Epidermal melanocyte (primary cell): ENCODE measurements at regions not wholly inside any gene's neighbourhood (a gene's known extent, or its start where the extent isn't known, plus 50 kb on each side); places are given as distances from the start of the nearest gene placed in this dataset.

Experiments
- DNase-seq: peaks from one replicate; pipeline ENCODE4 v3.0.0; 2011; ENCODE audit warnings: low spot score; ENCODE audit not compliant: insufficient read length

DNA sequence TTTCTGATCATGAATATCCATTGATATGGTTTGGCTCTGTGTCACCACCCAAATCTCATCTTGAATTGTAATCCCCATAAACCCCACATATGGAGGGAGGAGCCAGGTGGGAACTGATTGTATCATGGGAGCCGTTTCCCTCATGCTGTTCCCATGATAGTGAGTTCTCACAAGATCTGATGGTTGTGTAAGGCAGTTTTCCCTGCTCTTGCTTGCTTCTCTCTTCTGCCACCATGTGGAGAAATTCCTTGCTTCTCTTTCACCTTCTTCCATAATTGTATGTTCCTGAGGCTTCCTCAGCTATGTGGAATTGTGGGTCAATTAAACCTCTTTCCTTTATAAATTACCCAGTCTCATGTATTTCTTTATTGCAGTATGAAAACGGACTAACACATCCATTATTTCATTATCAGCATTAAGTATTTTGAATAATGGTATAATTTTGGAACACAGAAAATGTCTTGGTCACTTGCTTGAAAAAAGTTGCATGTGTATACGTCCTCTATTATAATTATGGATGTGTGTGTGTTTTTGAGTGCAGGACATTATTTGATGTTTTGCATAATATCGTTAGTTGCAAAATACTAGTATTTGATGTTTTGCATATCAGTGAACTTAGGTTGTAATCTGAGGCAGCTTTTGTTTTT lies 334.6 kb downstream of the PCDH10 start:
- no peak for DNase-seq

DNA sequence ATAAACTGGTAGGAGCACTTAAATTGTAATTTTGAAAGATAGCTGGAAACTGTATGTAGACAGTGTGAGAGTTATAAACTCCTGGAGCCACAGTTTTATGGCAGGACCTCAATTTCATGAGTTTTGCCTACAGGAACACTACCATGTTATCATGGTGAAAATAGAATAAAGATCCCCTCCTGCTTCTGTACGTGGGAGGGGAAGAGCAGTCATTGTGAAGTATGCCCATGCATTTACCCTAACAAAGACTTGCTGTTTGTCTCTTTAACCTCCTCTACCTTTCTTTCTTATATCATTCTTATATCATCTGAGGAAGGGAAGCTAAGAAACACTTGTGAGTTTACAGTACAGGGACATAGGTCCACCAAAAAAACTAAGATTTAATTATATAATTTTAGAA lies 327.0 kb downstream of the PCDH10 start:
- no peak for DNase-seq

DNA sequence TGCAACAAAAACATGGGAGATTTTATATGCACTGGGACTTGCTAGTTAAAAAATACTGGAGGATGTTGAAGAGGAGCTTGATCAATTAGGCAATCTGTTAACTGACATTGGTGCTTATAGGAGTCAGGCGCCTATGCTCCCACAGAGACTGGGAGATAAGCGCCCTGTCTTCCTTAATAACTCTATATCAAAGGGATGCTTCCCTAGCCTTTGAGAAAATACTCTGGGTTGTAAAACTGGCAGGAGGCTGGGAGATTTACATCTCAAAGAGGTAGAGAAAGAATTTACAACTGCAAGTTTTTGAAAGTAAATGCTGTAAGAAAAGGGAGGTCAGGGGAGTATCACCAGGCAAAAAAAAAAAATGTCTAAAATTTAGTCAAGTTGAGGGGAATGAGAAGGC lies 325.4 kb downstream of the PCDH10 start:
- no peak for DNase-seq

DNA sequence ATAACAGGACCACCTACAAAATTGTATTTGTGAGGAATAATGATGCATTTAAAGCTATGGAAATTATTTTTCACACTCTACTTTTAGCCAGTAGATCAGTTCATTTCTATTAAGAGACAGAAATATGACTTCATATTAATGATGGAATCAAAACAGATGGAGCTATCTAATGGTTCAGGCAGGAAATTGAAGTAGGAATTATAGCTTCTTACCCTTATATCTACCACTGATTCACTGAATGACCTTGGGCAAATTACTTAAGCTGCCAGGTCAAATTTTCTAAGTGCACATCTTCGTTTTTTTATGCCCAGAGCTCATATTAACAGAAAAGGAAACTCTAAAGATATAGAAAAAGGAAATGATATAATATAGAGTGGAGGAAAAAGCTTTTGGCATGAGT lies 323.1 kb downstream of the PCDH10 start:
- no peak for DNase-seq

DNA sequence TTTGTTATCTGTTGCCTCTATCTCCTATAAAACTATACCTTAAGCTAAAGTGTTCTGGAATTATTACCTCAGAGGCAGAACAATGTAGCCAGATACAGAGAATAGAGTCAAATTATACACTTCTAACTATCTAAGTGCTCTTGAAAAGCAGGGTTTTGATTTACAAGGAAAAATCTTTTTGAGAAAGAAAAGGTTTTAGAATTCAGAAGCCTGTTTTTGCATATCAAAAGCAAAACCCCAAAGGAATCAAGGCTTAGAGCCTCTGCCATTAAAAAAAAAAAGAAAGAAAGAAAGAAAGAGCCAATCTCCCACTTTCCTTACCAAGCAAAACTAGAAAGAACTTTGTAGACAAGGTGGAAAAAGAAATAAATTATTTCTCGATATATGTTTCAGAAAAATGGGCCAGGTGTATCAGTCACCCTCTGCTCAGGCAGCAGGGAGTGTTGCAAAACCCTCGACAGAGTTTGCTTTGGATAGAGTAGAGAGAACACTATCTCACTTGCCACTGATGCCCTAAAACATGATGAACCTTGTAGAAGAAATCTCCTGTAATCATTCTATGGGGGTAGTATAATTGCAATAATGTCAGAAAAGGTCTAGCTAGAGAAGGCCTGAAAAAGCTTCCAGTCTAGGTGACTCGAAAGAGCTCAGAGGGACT lies 318.3 kb downstream of the PCDH10 start:
- DNase-seq, result no peak

DNA sequence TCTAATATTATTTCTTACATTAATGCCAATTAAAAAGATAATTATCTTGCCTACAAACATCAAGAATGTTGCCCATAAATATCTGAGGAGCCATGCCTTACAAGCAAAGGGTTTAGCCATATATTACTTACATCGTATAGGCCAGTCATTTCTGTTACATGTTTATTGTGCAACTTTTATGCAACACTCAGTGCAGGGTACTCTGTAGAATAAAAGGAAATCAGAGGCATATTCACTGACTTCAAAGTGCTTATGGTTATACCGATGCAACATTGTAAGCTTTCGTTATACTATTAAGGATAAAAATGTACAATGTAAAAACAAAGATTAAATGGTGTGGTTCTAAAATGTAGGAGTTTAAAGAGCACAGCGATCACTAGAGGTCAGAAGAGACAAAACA lies 315.9 kb downstream of the PCDH10 start:
- DNase-seq, result no peak

DNA sequence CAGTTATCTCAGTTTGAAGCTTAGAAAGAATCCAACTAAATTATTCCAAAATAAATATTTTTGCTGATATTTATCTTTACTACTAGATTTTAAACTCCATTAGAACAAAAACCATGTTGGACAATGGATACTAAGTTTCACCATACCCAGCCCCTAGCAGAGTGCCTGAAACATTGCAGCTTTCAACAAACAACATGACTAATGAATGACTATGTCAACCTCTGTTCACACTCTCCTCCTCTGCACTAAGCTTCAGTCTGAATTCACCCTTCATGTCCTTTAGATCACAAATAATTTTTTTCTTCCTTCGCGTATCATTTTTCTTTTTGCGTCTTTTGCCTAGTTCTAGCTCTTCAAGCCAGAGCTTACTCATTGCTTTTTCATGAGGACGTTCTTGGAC lies 315.2 kb downstream of the PCDH10 start:
- DNase-seq, result no peak

DNA sequence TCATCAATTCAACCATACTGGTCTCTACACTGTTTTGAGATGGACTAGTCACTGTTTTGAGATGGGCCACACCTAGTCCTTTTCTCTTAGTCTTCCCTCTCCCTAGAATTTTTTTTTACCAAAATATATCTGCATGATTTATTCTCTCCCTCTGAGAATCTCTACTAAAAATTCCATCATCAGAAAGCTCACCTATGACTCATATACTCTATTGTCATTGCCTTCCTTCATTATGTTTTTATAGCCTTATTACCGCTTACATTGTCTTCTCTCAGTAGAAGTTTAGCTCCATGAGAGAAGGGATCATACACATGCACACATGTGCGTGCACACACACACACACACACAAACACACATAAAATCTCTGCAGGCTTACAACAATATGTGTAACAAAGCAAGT lies 303.6 kb downstream of the PCDH10 start:
- DNase-seq, result no peak

DNA sequence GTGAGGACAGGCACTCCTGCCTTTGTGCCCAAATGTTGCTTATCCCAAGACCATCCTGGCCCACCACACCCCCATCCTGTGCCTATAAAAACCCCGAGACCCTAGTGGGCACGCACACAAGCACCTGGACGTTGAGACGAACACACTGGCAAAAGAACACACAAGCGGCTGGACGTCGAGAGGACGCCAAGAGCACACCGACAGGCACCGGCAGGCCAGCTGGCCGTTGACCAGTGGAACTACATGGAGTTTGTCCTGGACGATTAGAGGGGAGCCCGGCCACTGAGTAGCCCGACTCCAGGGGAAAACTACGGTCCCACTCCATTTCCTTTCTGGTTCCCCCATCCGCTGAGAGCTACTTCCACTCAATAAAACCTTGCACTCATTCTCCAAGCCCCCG lies 301.7 kb downstream of the PCDH10 start:
- no peak for DNase-seq

DNA sequence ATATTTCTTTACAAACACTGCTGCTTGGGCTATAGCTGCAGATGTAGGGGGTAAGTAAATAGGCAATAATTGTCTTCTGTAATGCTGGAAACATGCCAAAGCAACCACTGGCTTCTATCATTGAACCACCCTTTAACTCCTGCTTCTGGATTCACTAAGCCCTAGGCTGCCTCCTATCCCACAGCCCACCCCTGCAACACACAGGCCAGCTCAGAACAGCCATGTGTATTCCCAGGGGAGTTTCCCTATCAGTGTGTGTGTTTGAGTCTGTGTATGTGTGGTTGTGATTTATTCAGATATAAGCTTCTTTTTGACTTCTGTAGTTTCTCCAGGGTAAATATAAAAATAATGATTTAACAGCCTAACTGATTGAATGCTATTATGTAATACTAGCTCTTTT lies 291.3 kb downstream of the PCDH10 start:
- no peak for DNase-seq

DNA sequence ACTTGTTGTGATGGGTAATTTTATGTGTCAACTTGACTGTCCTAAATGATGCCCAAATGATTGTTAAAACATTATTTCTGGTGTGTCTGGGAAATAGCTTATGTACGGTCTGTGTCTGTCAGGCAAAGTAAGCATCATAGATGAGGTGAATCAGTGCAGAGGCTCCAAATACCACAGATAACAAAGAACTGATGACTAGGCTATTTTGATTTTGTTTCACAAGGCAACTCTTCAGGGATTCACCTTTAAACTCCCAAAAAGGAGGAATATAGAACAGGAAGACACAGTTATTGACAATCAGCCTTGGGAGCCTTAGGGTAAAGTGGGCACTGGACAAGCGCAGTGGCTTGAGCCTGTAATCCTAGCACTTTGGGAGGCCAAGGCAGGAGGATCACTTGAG lies 290.7 kb downstream of the PCDH10 start:
- no peak for DNase-seq

DNA sequence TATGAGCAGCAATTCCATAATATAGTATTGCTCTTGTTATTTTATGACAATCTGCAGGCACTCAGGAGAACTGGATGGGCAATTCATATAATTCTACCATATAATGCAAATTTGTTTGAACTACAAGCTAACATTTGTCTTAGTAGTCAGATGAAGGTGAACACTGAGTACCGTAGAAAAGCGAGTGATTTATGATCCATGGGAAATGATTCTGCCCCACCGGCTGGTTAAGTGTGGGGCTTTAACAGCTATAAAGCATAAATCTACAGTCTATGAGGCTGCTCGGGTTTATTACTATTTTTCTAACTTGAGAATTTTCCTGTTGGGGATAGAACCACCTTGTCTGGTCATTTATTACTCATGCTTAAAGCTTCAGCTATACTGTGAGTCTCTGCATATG lies 275.5 kb downstream of the PCDH10 start:
- no peak for DNase-seq

DNA sequence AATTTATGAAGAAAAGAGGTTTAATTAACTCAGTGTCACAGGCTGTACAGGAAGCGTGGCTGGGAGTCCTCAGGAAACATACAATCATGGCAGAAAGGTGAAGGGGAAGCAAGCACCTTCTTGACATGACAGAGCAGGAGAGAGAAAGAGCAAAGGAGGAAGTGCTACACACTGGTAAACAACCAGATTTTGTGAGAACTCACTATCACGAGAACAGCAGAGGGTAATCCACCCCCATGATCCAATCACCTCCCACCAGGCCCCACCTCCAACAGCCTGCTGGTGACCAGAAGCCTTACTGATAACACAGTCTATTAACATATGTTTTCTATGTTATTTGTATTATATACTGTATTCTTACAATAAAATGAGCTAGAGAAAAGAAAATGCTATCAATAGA lies 254.8 kb downstream of the PCDH10 start:
- DNase-seq, result no peak

DNA sequence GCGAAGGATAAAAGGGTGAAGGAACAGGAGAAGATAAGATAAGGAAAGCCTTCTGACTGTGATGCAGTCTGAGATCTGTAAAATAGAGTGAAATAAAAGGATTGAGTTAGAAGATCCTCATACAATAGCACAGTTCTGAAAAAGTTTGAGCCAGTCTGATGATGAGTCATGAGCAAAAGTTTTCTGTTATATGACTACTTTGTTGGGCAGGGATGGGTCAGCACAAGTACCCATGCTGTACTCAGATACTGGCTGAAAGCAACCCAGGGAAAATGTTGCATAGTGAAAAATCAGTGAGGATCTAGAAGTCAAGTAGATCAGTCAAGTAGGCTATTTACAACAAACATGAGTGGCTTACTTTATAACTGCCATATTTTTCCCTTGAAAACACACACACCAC lies 253.5 kb downstream of the PCDH10 start:
- no peak for DNase-seq

DNA sequence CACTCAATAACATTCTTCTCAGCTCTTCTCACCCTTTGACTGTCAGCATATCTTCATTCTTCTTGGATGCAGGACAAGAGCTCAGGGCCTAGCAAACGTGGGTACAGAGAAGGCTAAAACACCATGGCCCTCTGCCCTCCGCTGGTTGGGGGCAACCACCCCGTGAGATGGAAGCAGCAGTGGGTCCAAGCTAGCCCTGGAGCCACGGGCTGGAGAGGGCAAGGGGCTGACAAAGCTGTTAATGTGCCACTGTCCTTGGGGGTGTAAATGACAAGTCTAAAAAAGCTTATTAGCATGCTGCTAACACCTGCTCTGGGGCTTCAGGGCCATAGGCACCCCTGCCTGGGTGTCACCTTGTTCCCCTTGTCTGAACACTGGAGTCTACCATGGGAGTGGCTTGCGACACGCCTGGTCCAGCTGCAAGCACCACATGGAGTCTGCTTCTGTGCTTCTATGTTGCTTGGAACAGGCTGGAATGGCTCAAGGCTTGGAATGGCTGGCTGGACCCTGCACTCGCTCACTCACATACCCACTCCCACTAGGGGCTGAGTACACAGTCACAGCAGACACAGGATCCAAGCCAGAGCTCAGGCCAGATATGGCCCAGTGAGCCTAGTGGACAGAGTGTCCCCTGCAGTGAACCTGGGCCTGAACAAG lies 246.0 kb downstream of the PCDH10 start:
- DNase-seq, result no peak

DNA sequence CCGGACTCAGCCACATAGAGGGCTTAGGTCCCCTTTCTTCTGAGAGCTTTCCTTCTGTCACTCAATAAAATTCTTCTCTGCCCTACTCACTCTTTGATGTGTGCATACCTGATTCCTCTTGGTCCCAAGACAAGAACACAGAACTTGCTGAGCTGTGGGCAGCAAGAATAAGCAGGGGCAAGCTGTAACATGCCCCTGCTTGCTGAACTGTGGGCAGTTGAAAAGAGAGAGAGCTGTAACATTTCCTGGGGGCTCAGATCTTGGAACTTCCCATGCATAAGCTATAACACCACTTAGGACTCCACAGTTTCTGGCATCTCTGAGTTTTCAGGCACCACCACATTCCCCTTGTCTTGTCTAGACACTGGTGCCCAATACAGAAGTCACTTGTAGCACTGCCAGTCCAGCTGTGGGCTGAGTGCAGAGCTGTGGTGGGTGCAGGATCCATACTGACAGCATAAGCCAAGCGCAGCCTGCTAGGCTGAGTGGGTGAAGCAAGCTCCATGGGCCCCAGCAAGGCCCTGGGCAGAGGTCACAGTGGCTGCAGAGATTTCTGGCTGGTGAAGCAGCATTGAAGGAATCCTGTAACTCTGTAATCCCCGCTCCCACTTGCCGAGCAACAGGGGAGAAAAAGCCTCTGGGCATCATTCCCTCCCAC lies 241.2 kb downstream of the PCDH10 start:
- no peak for DNase-seq

DNA sequence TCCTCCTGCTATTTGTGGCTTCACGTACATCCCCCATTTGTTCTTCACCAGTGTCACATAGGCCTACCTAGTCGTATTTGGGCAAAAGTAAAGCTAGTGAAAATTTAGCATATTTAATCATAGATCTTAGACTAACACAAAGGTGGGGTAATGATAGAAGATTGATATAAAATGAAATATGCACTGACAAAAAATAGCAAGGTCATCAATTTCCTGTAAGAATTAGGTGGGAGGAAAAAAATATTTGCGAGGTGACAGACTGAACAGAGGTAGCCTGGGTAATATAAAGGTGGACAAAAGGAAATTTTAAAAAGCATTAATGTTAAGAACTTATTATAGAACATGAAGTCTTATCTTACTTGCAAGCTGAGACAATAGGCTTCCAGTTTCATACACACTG lies 239.9 kb downstream of the PCDH10 start:
- DNase-seq, result no peak

DNA sequence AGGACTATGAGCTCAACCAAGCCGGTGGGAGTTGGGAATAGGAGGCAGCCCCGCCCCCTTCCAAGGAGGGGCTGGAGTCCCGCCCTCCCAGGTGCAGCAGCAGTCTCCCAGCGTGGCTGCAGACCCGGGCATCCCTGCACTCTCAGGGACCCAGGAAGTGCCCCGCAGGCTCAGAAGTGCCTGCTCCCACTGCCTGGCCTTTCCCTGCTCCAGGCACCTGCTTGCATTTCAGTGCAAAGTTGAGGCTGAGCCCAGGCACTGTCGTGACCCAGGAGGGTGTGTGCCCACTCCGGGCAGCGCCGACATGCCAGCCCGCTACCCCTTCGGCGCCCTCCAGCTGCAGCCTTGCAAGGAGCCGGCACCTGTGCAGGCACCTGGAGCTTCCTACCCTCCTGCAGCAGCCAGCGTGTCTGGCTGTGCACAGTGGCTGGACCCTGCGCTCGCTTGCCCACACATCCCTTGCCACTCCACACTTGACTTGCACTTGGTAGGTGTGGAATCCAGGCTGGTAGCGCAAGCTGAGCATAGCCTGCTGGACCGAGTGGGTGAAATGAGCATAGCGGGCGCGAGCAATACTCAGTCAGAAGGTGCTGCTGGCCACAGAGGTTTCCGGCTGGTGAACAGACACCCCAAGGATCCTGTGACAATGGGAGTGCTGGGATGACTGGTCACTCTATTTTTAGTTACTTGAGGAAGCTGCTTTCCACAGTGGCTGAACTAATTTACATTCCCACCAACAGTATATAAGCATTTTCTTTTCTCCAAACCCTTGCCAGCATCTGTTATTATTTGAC lies 236.3 kb downstream of the PCDH10 start:
- DNase-seq, result no peak

DNA sequence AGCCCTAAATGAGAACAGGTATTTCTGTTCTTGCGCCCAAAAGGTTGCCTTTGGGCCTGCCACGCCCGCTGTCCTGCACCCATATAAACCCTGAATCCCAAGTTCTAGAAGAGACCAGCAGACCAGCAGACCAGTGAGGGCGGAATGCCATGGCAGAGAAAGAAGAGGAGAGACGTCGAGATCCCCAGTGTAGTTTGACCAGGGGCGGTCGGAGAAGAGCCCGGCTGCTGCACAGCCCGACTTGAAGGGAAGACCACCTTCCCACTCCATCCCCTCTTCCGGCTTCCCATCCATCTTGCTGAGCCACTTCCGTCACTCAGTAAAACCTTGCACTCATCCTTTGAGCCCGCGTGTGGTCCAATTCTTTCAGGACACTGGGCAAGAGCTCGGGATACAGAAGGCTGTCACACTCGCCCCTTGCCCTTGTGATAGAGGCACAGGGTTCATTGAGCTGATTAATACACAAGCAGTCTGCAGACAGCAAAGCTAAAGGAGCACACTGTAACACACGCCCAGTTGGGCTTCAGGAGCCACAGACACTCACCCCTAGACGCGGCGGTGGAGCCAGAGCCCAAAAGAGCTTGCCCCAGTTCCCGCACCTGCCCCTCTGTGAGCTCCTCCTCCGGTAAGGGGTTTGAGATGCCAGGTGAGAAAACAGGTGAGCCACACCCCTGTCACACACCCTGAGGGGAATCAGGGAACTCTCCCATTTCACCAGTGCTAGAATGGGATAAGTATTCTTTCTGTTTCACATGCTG lies 230.8 kb downstream of the PCDH10 start:
- DNase-seq, result no peak

DNA sequence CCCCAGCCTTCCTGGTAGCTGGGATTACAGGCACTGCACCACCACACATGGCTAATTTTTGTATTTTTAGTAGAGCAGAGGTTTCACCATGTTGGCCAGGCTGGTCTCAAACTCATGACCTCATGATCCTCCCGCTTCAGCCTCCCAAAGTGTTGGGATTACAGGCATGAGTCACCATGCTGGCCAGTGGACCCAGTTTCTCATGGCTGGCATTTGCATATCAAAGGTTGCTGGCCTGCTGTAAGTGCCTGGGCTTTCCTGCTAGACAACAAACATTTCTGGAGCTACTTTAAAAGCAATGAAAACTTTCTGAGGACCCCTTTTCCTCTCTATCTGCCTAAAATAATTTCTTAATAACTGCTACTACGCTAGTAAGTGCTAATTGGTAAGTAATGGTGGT lies 228.2 kb downstream of the PCDH10 start:
- DNase-seq, result no peak

DNA sequence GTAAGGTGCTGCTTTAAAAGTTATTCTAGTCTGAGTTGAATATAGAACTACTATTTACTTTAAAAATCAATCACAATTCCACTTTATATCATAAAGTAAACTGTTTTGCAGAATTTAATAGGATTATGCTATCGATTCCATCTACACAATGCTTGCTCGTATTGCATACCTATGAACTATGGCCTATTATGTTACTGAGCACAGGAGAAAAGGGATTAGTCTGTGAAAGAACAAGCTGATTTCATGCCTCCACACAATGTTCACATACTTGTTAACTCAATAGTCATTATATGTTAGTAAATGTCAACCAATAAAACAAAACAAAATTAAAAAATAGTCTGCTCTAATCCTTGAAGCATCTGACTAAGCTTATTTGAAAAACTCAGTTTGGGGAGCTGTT lies 223.6 kb downstream of the PCDH10 start:
- no peak for DNase-seq
